ENCODE measurements at regions not wholly inside any gene's neighbourhood (a gene's known extent, or its start where the extent isn't known, plus 50 kb on each side); places are given as distances from the start of the nearest gene placed in this dataset.
"Not testable (repeated sequence)": the region's sequence is repeated elsewhere in the genome, so short reads cannot be mapped to it uniquely, and the experiment has no call there.

- no peak overlapping the region for H3K27ac Mint-ChIP-seq
- H3K9me3 Mint-ChIP-seq, result peaks cover 4 to 8% (median 7%) of the 10 kb centered on the region in 3 donors
- H3K4me1 Mint-ChIP-seq, result no peaks in the 10 kb centered on the region
- no peaks in the 10 kb centered on the region for H3K27me3 Mint-ChIP-seq
- no peaks in the 10 kb centered on the region for H3K36me3 Mint-ChIP-seq
- no peak overlapping the region for H3K4me3 Mint-ChIP-seq
Observed at GRCh38 chr11:49442669-49443068, 234.3 kb upstream of the FOLH1 start.

- not testable (repeated sequence) for H3K9me3 Mint-ChIP-seq, H3K27me3 Mint-ChIP-seq, H3K4me3 Mint-ChIP-seq, H3K27ac Mint-ChIP-seq, H3K36me3 Mint-ChIP-seq, H3K4me1 Mint-ChIP-seq
Observed at GRCh38 chr11:49439901-49440300, 231.5 kb upstream of the FOLH1 start.

GRCh38 chr11:49434308-49434707 lies 225.9 kb upstream of the FOLH1 start:
- H3K27ac Mint-ChIP-seq, H3K36me3 Mint-ChIP-seq, H3K27me3 Mint-ChIP-seq, H3K4me3 Mint-ChIP-seq, H3K4me1 Mint-ChIP-seq, H3K9me3 Mint-ChIP-seq: not testable (repeated sequence)

GRCh38 chr11:49432242-49432848 lies 223.9 kb upstream of the FOLH1 start:
- Mint-ChIP-seq H3K4me1 (no peaks in the 10 kb centered on the region), H3K36me3 (no peaks in the 10 kb centered on the region), H3K4me3 (no peak overlapping the region), H3K27ac (no peak overlapping the region), H3K9me3 (no peaks in the 10 kb centered on the region), H3K27me3 (no peaks in the 10 kb centered on the region)

DNA sequence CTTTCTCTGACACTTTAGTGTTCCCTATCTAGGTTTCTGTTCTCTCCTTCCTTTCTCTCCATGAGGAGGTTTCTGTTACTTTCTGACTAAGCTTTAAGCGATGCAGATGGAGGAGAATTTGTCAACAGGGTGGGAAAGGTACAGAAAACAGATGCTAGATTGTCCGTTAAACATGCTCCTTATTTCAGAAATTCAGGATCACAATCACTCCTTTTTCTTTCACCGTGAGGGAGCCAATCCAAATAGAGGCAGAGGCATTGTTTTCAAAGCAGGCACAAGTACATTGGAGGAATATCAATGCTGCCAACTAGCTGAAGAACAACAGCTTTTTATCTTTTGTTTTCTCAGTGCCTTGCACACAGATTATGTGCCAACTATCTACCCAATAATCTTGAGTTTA lies 215.7 kb upstream of the FOLH1 start:
- H3K27me3 Mint-ChIP-seq, result no peaks in the 10 kb centered on the region
- H3K27ac Mint-ChIP-seq, result no peak overlapping the region
- H3K9me3 Mint-ChIP-seq, result peaks cover 0 to 7% (median 4%) of the 10 kb centered on the region in 3 donors
- no peak overlapping the region for H3K4me3 Mint-ChIP-seq
- peaks cover 2% of the 10 kb centered on the region for H3K36me3 Mint-ChIP-seq
- H3K4me1 Mint-ChIP-seq, result no peaks in the 10 kb centered on the region

- not testable (repeated sequence) for H3K27me3 Mint-ChIP-seq, H3K4me3 Mint-ChIP-seq, H3K4me1 Mint-ChIP-seq, H3K9me3 Mint-ChIP-seq, H3K36me3 Mint-ChIP-seq
- H3K27ac Mint-ChIP-seq, result peak overlapping the region in 1 of 3 donors; percentile 25
Observed at GRCh38 chr11:49418877-49419276, 210.5 kb upstream of the FOLH1 start.

DNA sequence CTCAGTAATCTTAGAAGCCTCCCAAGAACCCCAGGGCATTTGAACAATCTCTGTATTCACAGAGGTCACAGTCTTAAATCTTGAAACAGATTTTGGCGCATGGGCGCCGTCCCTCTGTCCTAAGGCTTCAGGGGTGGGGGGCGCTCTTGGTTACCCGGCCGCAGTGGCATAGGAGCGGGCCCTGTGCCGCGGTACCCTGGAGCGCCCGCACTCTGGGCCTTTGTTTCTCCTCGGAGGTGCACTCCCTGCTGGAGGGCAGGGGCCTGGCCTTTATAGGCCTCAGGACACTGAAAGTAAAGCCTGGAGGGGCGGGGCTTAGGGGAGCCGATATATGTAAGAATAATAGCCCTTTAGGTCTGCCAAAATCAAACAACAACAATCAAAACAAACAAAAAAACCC lies 197.3 kb upstream of the FOLH1 start:
- H3K27me3 Mint-ChIP-seq, result no peaks in the 10 kb centered on the region
- peaks cover 0 to 3% (median 0%) of the 10 kb centered on the region in 3 donors for H3K9me3 Mint-ChIP-seq
- H3K27ac Mint-ChIP-seq, result no peak overlapping the region
- H3K36me3 Mint-ChIP-seq, result no peaks in the 10 kb centered on the region
- no peak overlapping the region for H3K4me3 Mint-ChIP-seq
- H3K4me1 Mint-ChIP-seq, result no peaks in the 10 kb centered on the region

GRCh38 chr11:49395789-49396188 lies 187.4 kb upstream of the FOLH1 start:
- not testable (repeated sequence) for H3K4me3 Mint-ChIP-seq, H3K27me3 Mint-ChIP-seq, H3K4me1 Mint-ChIP-seq, H3K36me3 Mint-ChIP-seq, H3K27ac Mint-ChIP-seq
- H3K9me3 Mint-ChIP-seq, result peaks cover 0 to 16% (median 4%) of the 10 kb centered on the region in 3 donors

DNA sequence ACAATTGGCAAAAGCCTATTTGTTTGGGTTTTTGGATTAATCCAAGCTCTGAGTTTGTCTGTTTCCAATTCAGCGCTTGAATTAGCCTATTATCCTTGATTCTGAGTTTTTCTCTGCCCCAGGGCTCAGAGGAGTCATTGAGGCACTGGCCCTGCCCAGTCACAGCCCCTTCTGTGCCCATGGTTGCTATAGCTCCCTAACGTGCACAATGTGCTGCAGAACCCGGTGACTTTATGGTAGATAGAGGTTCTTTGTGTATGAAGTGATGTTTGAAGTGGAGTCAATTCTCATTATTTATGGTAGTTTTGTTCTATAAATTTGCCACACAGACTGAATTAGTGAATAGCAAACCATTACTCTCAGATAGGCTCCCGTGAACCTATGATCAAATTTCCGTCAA lies 182.0 kb upstream of the FOLH1 start:
- H3K27me3 Mint-ChIP-seq, H3K4me3 Mint-ChIP-seq, H3K4me1 Mint-ChIP-seq, H3K36me3 Mint-ChIP-seq, H3K27ac Mint-ChIP-seq: not testable (repeated sequence)
- peaks cover 0 to 16% (median 2%) of the 10 kb centered on the region in 3 donors for H3K9me3 Mint-ChIP-seq

DNA sequence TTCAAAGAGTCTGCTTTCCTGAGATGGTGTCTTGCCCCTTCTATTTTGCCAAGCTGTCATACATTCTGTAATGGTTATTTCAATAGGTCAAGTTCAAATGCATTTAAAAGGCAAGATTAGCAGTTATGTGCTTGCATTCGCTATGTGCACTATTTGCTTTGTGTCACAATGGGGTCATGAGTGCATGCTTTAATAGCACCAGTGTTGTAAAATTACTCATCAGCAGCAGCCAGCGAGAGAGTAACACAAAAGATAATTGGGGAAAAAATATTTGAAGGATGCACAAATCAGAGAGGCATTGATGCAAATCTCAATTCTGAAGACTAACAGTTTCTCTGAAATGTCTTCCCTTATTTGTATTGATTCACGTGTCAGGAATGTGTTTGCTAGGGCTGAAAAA lies 180.7 kb upstream of the FOLH1 start:
- not testable (repeated sequence) for H3K27ac Mint-ChIP-seq, H3K4me3 Mint-ChIP-seq, H3K4me1 Mint-ChIP-seq, H3K36me3 Mint-ChIP-seq, H3K27me3 Mint-ChIP-seq
- H3K9me3 Mint-ChIP-seq, result peaks cover 0 to 12% (median 2%) of the 10 kb centered on the region in 3 donors

- not testable (repeated sequence) for H3K4me1 Mint-ChIP-seq, H3K36me3 Mint-ChIP-seq, H3K9me3 Mint-ChIP-seq, H3K27ac Mint-ChIP-seq, H3K27me3 Mint-ChIP-seq, H3K4me3 Mint-ChIP-seq
Observed at GRCh38 chr11:49384371-49384770, 176.0 kb upstream of the FOLH1 start.

DNA sequence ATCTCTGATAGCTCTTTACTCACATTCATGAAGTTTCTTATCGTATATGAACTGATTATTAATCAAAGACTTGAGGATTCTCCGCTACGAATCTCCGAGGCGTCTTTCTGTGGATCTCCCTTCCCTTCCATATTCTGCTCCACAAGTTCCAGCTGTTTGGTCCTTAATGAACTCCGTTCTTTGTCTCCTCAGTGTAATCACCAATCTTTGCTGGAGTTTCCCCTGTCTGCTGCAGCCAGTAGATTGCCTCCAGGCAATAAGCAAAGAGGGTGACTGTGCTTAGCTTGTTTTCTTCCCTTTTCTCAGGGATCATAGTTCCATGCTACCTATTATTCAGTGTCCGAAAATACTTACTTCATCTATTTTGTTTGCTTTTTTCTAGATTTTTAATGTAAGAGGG lies 169.6 kb upstream of the FOLH1 start:
- Mint-ChIP-seq H3K4me3 (no peak overlapping the region), H3K9me3 (no peaks in the 10 kb centered on the region), H3K36me3 (no peaks in the 10 kb centered on the region), H3K4me1 (no peaks in the 10 kb centered on the region), H3K27ac (no peak overlapping the region), H3K27me3 (no peaks in the 10 kb centered on the region)

DNA sequence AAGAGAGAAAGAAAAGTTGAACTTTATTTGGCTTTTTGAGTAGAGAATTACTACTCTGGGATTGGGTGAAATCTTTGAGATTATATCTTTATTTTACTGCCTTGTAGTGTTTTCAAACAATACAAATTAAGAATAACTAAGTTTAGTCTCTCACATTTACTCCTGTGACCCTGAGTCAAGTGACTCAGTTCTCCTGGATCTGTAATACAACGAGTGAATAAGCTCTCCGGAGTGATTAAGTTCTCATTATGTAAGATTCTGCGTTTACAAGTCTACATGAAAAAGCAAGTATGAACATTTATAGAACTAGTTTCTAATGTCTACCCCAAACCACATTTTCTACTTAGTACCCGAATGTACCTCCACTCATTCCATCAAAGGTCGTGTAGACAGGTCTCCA lies 165.5 kb upstream of the FOLH1 start:
- not testable (repeated sequence) for H3K27me3 Mint-ChIP-seq, H3K9me3 Mint-ChIP-seq, H3K4me1 Mint-ChIP-seq, H3K27ac Mint-ChIP-seq, H3K4me3 Mint-ChIP-seq, H3K36me3 Mint-ChIP-seq

GRCh38 chr11:49373385-49373784 lies 165.0 kb upstream of the FOLH1 start:
- H3K27ac Mint-ChIP-seq, H3K27me3 Mint-ChIP-seq, H3K36me3 Mint-ChIP-seq, H3K4me3 Mint-ChIP-seq, H3K4me1 Mint-ChIP-seq, H3K9me3 Mint-ChIP-seq: not testable (repeated sequence)

- H3K27ac Mint-ChIP-seq, H3K4me3 Mint-ChIP-seq, H3K4me1 Mint-ChIP-seq, H3K36me3 Mint-ChIP-seq, H3K27me3 Mint-ChIP-seq, H3K9me3 Mint-ChIP-seq: not testable (repeated sequence)
Observed at GRCh38 chr11:49372137-49372536, 163.7 kb upstream of the FOLH1 start.

DNA sequence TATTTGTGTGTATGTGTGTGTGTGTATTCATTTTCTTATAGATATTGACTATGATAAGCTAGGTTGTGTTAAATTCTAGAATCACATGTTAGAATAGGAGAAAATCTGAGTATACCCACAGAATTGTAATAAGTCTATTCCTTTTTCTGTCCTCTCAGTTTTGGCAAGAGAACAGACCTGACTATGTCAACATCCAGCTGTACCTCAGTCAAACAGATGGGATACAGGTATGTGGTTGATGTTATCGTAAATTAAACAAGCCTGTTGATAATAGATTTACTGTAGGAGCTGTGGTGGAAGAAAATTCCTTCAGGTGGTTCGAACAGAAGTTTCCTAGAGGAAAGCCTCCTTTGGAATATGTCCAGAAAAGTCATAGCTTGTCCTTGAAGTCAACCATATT lies 160.2 kb upstream of the FOLH1 start:
- H3K27me3 Mint-ChIP-seq, H3K4me1 Mint-ChIP-seq, H3K36me3 Mint-ChIP-seq, H3K27ac Mint-ChIP-seq, H3K4me3 Mint-ChIP-seq, H3K9me3 Mint-ChIP-seq: not testable (repeated sequence)

DNA sequence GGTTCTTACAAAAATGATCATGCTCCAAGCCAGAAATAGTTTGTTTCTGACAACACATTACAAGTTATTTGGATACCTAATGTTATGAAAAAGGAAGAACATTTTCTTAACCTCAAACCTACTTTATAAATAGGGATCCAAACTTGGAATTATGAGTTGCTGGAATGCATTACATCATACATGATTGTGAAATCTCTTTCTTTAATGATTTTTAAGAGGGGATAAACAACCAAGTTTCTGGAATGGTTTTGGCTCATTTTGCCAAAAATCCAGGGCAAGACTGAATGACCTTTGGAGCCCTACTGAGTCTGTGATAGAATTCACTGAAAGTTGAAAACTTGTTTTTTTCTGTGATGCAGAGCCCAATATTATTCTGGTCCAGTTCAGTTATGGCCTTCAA lies 157.0 kb upstream of the FOLH1 start:
- H3K4me1 Mint-ChIP-seq, H3K27me3 Mint-ChIP-seq, H3K9me3 Mint-ChIP-seq, H3K36me3 Mint-ChIP-seq, H3K4me3 Mint-ChIP-seq, H3K27ac Mint-ChIP-seq: not testable (repeated sequence)
